ENCODE measurements at regions not wholly inside any gene's neighbourhood (a gene's known extent, or its start where the extent isn't known, plus 50 kb on each side); places are given as distances from the start of the nearest gene placed in this dataset.

DNA sequence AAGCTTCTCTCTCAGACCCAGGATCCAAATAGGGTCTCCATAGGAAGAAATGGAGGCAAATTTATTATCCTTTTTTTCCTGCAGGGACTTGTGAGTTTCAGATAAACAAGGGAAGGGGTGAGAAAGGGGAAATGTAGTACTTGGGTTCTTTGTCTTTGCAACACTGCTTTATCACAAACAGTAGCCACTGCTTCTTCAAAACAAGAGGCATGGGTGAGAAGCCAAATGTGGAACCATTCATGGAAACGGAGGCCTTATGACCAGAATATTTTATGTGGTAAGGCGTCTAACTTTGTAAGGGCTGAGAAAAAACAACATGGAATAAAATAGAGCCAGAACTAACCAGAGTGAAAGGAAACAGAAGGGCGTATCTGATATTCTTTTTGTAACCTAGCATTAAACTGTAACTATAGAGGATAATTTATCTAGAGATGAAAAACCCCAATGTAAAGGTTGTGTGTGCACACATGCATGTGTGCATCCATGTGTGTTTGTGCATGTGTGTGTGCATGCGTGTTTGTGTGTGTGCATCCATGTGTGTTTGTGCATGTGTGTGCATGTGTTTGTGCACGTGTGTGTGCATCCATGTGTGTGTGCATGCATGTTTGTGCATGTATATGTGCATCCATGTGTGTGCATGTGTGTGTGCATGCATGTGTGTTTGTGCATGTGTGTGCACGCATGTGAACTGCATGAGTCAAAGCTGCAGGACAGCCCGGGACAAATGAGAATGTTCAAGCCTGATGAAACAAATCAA, 143.3 kb upstream of the SMLR1 start:
- Histone ChIP-seq H3K4me3 (no peak overlapping the region), H3K9me2 (replicated peaks; ENCODE audit: insufficient read depth) (no peaks in the 10 kb centered on the region), H3K4me2 (no peak overlapping the region), H3K4me1 (ENCODE audit: insufficient read depth) (no peaks in the 10 kb centered on the region), H3K36me3 (replicated peaks; ENCODE audit: insufficient read depth, low read depth) (no peaks in the 10 kb centered on the region), H3K27ac (no peak overlapping the region), H4K20me1 (ENCODE audit: insufficient read depth, poor library complexity, severe bottlenecking) (no peaks in the 10 kb centered on the region), H3K9me3 (ENCODE audit: low read depth) (no peaks in the 10 kb centered on the region), H3K27me3 (no peaks in the 10 kb centered on the region), H2AFZ (no peak overlapping the region), H3K79me2 (no peaks in the 10 kb centered on the region)
- 91% methylated on average over 7 of the region's 7 CpGs for whole genome bisulfite sequencing (ENCODE audit: low lambda C conversion rate, missing lambda C conversion rate)
- TF ChIP-seq EZH2 (IDR thresholded peaks at IDR 0.05; ENCODE audit: borderline replicate concordance) (no peak), EZH2phosphoT487 (IDR thresholded peaks at IDR 0.05; ENCODE audit: low read depth, severe bottlenecking, unreplicated experiment) (no peak)
- TF ChIP-seq, protein P1, sequence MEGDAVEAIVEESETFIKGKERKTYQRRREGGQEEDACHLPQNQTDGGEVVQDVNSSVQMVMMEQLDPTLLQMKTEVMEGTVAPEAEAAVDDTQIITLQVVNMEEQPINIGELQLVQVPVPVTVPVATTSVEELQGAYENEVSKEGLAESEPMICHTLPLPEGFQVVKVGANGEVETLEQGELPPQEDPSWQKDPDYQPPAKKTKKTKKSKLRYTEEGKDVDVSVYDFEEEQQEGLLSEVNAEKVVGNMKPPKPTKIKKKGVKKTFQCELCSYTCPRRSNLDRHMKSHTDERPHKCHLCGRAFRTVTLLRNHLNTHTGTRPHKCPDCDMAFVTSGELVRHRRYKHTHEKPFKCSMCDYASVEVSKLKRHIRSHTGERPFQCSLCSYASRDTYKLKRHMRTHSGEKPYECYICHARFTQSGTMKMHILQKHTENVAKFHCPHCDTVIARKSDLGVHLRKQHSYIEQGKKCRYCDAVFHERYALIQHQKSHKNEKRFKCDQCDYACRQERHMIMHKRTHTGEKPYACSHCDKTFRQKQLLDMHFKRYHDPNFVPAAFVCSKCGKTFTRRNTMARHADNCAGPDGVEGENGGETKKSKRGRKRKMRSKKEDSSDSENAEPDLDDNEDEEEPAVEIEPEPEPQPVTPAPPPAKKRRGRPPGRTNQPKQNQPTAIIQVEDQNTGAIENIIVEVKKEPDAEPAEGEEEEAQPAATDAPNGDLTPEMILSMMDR (IDR thresholded peaks at IDR 0.05; ENCODE audit: poor library complexity), result no peak
- no peak for DNase-seq (ENCODE audit: low spot score)

DNA sequence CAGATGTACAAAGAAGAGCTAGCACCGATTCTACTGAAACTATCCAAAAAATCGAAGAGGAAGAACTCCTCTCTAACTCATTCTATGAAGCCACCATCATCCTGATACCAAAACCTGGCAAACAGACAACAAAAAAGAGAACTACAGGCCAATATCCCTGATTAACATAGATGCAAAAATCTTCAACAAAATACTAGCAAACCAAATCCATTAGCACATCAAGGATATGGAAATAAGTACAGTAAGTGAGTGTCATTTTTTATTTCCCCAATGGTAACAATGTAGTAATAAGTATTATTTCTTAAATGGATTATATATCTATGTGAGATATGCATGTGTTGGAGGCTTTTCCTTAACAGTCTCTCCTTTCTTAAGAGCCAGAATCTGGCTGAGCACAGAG, 134.5 kb upstream of the SMLR1 start:
- Histone ChIP-seq H2AFZ (no peak overlapping the region), H3K4me3 (no peak overlapping the region), H3K27ac (no peak overlapping the region), H3K4me2 (no peak overlapping the region), H3K4me1 (ENCODE audit: insufficient read depth) (no peaks in the 10 kb centered on the region), H3K9me2 (replicated peaks; ENCODE audit: insufficient read depth) (no peaks in the 10 kb centered on the region), H3K36me3 (replicated peaks; ENCODE audit: insufficient read depth, low read depth) (no peaks in the 10 kb centered on the region), H4K20me1 (ENCODE audit: insufficient read depth, poor library complexity, severe bottlenecking) (no peaks in the 10 kb centered on the region), H3K27me3 (no peaks in the 10 kb centered on the region), H3K9me3 (ENCODE audit: low read depth) (no peaks in the 10 kb centered on the region), H3K79me2 (no peaks in the 10 kb centered on the region)
- DNase-seq (ENCODE audit: low spot score), result no peak
- TF ChIP-seq, protein P1 (IDR thresholded peaks at IDR 0.05; ENCODE audit: poor library complexity), result no peak
- TF ChIP-seq EZH2phosphoT487 (IDR thresholded peaks at IDR 0.05; ENCODE audit: low read depth, severe bottlenecking, unreplicated experiment), result no peak
- 91% methylated on average over 2 of the region's 2 CpGs for WGBS (ENCODE audit: low lambda C conversion rate, missing lambda C conversion rate)

DNA sequence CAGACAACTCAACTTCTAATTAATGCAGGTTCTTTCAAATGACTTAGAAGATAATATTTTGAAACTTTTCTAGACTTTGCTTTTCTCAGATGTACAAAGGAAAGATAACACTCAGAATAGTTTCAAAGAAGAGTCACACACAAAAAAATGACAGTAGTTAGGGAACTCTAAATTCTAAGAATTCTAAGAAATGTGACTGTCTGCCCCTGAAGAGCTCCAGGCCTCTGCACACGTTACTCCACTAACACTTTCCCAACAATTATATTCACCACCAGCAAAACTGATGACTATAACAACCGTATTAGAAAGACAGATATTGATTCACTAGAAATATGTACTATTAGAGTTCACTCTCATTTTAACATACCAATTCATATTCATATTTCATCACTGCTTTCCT, 133.3 kb upstream of the SMLR1 start:
- no peaks in the 10 kb centered on the region for H4K20me1 ChIP-seq (ENCODE audit: insufficient read depth, poor library complexity, severe bottlenecking)
- TF ChIP-seq, protein P1 (IDR thresholded peaks at IDR 0.05; ENCODE audit: poor library complexity), result no peak
- TF ChIP-seq EZH2phosphoT487 (IDR thresholded peaks at IDR 0.05; ENCODE audit: low read depth, severe bottlenecking, unreplicated experiment) (no peak), EZH2 (IDR thresholded peaks at IDR 0.05; ENCODE audit: borderline replicate concordance) (no peak)
- no peaks in the 10 kb centered on the region for H3K9me3 ChIP-seq (ENCODE audit: low read depth)
- H3K4me1 ChIP-seq (ENCODE audit: insufficient read depth), result no peaks in the 10 kb centered on the region
- H3K4me2 ChIP-seq, result no peak overlapping the region
- no peak overlapping the region for H2AFZ ChIP-seq
- 78% methylated on average over 2 of the region's 2 CpGs for WGBS (ENCODE audit: low lambda C conversion rate, missing lambda C conversion rate)
- H3K4me3 ChIP-seq, result no peak overlapping the region
- no peaks in the 10 kb centered on the region for H3K9me2 ChIP-seq (replicated peaks; ENCODE audit: insufficient read depth)
- no peak overlapping the region for H3K27ac ChIP-seq
- no peaks in the 10 kb centered on the region for H3K79me2 ChIP-seq
- no peaks in the 10 kb centered on the region for H3K27me3 ChIP-seq
- no peak for DNase-seq (ENCODE audit: low spot score)
- H3K36me3 ChIP-seq (replicated peaks; ENCODE audit: insufficient read depth, low read depth), result no peaks in the 10 kb centered on the region
